ENCODE measurements at regions not wholly inside any gene's neighbourhood (a gene's known extent, or its start where the extent isn't known, plus 50 kb on each side); places are given as distances from the start of the nearest gene placed in this dataset.

DNA sequence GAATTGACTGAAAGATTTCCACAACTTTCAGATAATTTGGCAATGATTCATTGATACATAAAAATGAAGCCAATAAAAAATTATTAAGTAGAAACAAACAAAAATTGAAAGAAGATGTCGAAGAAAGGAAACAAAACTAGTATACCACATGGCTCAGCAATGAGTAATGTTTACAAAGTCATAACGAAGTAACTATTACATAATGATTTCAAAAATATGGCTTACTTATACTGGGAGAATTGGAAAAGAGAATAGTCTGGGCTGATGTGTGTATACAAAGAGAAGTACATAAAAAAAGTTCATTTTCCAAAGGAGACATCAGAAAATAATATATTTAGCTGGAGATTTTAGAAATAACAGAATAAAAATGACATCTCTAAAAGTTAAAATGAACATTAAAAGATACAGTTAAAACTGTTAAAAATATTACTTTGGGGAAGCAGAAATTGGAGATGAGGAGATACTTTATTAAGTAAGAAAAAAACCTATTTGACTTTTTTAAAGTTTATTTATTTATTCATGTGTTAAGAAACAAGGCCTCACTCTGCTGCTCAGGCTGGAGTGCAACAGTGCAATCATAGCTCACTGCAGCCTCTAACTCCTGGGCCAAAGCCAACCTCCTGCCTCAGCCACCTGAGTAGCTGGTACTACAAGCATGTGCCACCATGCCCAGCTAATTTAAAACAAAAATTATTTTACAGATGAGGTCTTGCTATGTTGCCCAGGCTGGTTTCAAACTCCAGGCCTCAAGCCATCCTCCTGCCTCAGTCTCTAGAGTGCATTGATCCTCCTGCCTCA, 409.7 kb upstream of the PIK3C3 start:
- H3K4me3 ChIP-seq (replicated peaks in 1 of 3; ENCODE audit: insufficient read depth in 1 of 3, low read depth in 1 of 3, low read length in 3 of 3), result no peak overlapping the region
- BruUV-seq (replicated peaks), result no TSS peak
- H3K9me3 ChIP-seq (replicated peaks; ENCODE audit: control insufficient read depth, insufficient read depth, low read length), result no peaks in the 10 kb centered on the region
- ChIA-PET CTCF (no interaction called here), POLR2A (no interaction called here)
- no peaks in the 10 kb centered on the region for H3K4me1 ChIP-seq (ENCODE audit: control insufficient read depth, extremely low read depth, insufficient read depth, low read length)
- no peaks in the 10 kb centered on the region for H3K79me2 ChIP-seq (ENCODE audit: control insufficient read depth, insufficient read depth, low read length)
- no peak for DNase-seq (ENCODE audit: low read depth, low spot score)
- H4K20me1 ChIP-seq (replicated peaks; ENCODE audit: control insufficient read depth, extremely low read depth, insufficient read depth, low read length), result no peaks in the 10 kb centered on the region
- intact Hi-C loops (cut with micrococcal nuclease), result no loop called here
- dilution Hi-C loops (cut with MboI; ENCODE audit: extremely low pct_ligation_motif_present, low sequenced_read_pairs), result no loop called here
- FAIRE-seq, result no peak
- H3K9ac ChIP-seq (replicated peaks; ENCODE audit: extremely low read depth, insufficient read depth, low read length), result no peak overlapping the region
- H3K27me3 ChIP-seq (ENCODE audit: control insufficient read depth in 2 of 2, insufficient read depth in 2 of 2, low read length in 2 of 2), result no peaks in the 10 kb centered on the region
- no peaks in the 10 kb centered on the region for H3K9me1 ChIP-seq (replicated peaks; ENCODE audit: control insufficient read depth, extremely low read depth, insufficient read depth, low read length)
- H2AFZ ChIP-seq (ENCODE audit: low read depth, low read length), result no peak overlapping the region
- H3K36me3 ChIP-seq (ENCODE audit: control insufficient read depth in 2 of 2, extremely low read depth in 1 of 2, insufficient read depth in 2 of 2, low read length in 2 of 2), result no peaks in the 10 kb centered on the region
- H3K27ac ChIP-seq (ENCODE audit: insufficient read depth, low read depth, low read length), result no peak overlapping the region
- H3K4me2 ChIP-seq (ENCODE audit: insufficient read depth, low read length), result no peak overlapping the region
- no peak for TF ChIP-seq JUN (IDR thresholded peaks at IDR 0.05; ENCODE audit: borderline replicate concordance, insufficient read depth, insufficient read length, low read depth)
- TF ChIP-seq POLR2AphosphoS5 (IDR thresholded peaks at IDR 0.05; ENCODE audit: insufficient read depth, low read depth, low read length), result no peak
- TF ChIP-seq, protein P1, sequence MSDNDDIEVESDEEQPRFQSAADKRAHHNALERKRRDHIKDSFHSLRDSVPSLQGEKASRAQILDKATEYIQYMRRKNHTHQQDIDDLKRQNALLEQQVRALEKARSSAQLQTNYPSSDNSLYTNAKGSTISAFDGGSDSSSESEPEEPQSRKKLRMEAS (IDR thresholded peaks at IDR 0.05; ENCODE audit: insufficient read depth, insufficient read length), result no peak
- no peak for TF ChIP-seq EZH2 (IDR thresholded peaks at IDR 0.05; ENCODE audit: borderline replicate concordance, low read depth, low read length, severe bottlenecking)
- no peak for TF ChIP-seq GATA2 (IDR thresholded peaks at IDR 0.05; ENCODE audit: insufficient read depth, insufficient read length, low read depth, low read length)
- no peak for TF ChIP-seq MYC (IDR thresholded peaks at IDR 0.05; ENCODE audit: low read depth, low read length)
- TF ChIP-seq POLR2A (IDR thresholded peaks at IDR 0.05; ENCODE audit: low read depth, low read length), result no peak
- TF ChIP-seq, protein P2, sequence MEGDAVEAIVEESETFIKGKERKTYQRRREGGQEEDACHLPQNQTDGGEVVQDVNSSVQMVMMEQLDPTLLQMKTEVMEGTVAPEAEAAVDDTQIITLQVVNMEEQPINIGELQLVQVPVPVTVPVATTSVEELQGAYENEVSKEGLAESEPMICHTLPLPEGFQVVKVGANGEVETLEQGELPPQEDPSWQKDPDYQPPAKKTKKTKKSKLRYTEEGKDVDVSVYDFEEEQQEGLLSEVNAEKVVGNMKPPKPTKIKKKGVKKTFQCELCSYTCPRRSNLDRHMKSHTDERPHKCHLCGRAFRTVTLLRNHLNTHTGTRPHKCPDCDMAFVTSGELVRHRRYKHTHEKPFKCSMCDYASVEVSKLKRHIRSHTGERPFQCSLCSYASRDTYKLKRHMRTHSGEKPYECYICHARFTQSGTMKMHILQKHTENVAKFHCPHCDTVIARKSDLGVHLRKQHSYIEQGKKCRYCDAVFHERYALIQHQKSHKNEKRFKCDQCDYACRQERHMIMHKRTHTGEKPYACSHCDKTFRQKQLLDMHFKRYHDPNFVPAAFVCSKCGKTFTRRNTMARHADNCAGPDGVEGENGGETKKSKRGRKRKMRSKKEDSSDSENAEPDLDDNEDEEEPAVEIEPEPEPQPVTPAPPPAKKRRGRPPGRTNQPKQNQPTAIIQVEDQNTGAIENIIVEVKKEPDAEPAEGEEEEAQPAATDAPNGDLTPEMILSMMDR (IDR thresholded peaks at IDR 0.05; ENCODE audit: extremely low read depth in 1 of 2, insufficient read depth in 1 of 2, low read depth in 1 of 2, low read length in 2 of 2), result no peak
- TF ChIP-seq FOS (IDR thresholded peaks at IDR 0.05; ENCODE audit: borderline replicate concordance, insufficient read depth, low read length), result no peak

Measured in endothelial cell of umbilical vein (primary cell).